AG04450 (cell line): ENCODE measurements at regions not wholly inside any gene's neighbourhood (a gene's known extent, or its start where the extent isn't known, plus 50 kb on each side); places are given as distances from the start of the nearest gene placed in this dataset.
A peak's percentile ranks its signal among the peaks of the same experiment; 100 is the strongest.

Experiments
- CTCF ChIA-PET: fragments of 300-600, 350-600 bp; formaldehyde crosslinking; extraction: SDS; loops from one replicate; lab custom pipeline; 2022; ENCODE audit warnings: antibody characterized with exemption, inconsistent platforms; lab: Charles Lee
- POLR2A ChIA-PET: fragments of 350-600 bp; formaldehyde crosslinking; extraction: SDS; loops from one replicate; lab custom pipeline; 2021; ENCODE audit warnings: antibody characterized with exemption, inconsistent platforms; lab: Yijun Ruan, JAX
- DNase-seq: peaks from one replicate; pipeline ENCODE4 v3.0.0-alpha.2; 2011; ENCODE audit warnings: low read depth, low spot score
- H3K27ac ChIP-seq: one replicate; pipeline ENCODE4 v1.5.1; 2012; ENCODE audit warnings: low read depth, low read length, control low read depth
- H3K27me3 ChIP-seq: one replicate; pipeline ENCODE4 v1.6.0; 2012; ENCODE audit warnings: low read length; ENCODE audit not compliant: control insufficient read depth, insufficient read depth
- H3K4me3 ChIP-seq: 2 replicates; pipeline ENCODE4 v1.5.1; 2011; ENCODE audit warnings: mild to moderate bottlenecking, low read depth, low read length, control low read depth
- H3K9me3 ChIP-seq: 2 replicates; pipeline ENCODE4 v1.5.1; 2012; ENCODE audit warnings: low read length; ENCODE audit not compliant: control insufficient read depth, insufficient read depth
- TF ChIP-seq, protein P1 (sequence below): IDR thresholded peaks from 2 replicates; pipeline ENCODE4 v1.5.1; 2011; ENCODE audit warnings: low read depth, low read length, control low read depth, inconsistent platforms

DNA sequence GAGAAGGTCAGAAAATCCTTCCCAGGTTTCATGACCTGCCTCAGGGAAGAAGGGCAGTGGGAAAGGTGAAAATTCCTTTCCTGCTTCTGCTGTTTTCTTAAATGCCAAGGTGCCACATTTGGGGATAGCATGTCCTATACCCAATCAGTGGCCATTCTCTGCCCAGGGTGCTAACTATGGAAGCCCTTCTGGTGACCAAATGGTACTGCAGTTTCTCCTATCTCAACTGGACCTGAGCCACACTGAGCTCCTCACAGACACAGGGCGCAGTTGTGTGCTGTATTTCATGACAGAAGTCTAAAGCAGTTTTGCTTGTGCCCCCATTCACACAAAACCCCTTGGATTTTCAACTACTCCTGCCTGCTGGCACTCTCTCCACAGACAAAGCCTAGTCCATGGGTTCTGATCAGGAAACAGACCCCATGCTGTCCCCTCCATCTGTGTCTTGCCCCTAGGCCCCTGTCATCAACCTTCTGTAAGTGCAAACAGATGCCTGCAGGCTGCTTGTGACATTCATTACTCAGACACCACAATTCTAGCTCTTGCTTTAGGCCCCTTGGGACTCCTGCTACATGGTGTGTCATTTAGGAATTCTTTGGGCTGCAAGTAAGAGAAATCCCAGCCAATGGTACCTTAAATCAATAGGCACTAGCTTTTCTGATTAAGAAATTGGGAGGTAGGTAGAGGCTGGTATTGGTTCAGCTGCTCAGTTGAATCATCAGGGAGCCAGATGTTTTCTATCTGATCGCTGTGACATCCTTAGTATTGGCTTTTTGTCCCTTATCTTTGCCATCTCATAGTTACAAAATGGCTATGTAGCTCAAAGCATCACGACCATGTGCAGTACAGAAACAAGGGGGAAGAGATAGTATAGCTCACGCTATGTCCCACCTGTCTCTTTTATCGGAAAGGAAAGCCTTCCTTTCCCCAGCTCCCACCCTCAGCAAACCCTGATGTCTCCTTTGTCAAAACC lies 147.8 kb downstream of the CD83 start:
- DNase-seq = no peak
- CTCF ChIA-PET = no interaction called here

DNA sequence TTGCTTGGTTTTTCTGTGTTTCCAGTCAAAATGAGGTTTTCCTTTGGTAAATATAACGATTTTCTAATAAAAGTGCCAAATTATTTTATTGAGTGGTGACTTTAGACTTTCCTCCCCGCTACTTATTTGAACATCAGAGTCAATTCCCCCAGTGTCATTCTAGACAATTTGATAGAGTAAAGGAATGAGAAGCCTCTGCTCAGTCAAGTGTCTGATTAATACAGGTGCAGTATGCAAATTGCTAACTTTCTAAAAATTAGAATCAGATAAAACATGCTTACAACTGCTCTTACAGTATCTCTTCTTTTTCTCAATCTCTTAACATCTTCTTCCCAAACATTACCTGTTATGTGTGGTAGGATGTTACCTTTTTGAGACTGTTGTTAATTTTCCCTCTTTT lies 148.7 kb downstream of the CD83 start:
- DNase-seq = no peak
- Histone ChIP-seq H3K4me3 (no peak overlapping the region), H3K27ac (no peak overlapping the region), H3K27me3 (no peaks in the 10 kb centered on the region), H3K9me3 (peaks cover 3% of the 10 kb centered on the region; the same call in 1 of the 2 replicates)
- TF ChIP-seq, protein P1, sequence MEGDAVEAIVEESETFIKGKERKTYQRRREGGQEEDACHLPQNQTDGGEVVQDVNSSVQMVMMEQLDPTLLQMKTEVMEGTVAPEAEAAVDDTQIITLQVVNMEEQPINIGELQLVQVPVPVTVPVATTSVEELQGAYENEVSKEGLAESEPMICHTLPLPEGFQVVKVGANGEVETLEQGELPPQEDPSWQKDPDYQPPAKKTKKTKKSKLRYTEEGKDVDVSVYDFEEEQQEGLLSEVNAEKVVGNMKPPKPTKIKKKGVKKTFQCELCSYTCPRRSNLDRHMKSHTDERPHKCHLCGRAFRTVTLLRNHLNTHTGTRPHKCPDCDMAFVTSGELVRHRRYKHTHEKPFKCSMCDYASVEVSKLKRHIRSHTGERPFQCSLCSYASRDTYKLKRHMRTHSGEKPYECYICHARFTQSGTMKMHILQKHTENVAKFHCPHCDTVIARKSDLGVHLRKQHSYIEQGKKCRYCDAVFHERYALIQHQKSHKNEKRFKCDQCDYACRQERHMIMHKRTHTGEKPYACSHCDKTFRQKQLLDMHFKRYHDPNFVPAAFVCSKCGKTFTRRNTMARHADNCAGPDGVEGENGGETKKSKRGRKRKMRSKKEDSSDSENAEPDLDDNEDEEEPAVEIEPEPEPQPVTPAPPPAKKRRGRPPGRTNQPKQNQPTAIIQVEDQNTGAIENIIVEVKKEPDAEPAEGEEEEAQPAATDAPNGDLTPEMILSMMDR = no peak
- CTCF ChIA-PET = no interaction called here
- POLR2A ChIA-PET = no interaction called here

More for the DNA sequence above, 147.8 kb downstream of the CD83 start:
- POLR2A ChIA-PET = no interaction called here
- no peak overlapping the region for H3K27ac ChIP-seq
- TF ChIP-seq, protein P1 = 0 out of 2 replicates have a peak, but pooled peaks have one; percentile 10
- no peaks in the 10 kb centered on the region for H3K27me3 ChIP-seq
- H3K9me3 ChIP-seq = peaks cover 8% of the 10 kb centered on the region
- H3K4me3 ChIP-seq = no peak overlapping the region

DNA sequence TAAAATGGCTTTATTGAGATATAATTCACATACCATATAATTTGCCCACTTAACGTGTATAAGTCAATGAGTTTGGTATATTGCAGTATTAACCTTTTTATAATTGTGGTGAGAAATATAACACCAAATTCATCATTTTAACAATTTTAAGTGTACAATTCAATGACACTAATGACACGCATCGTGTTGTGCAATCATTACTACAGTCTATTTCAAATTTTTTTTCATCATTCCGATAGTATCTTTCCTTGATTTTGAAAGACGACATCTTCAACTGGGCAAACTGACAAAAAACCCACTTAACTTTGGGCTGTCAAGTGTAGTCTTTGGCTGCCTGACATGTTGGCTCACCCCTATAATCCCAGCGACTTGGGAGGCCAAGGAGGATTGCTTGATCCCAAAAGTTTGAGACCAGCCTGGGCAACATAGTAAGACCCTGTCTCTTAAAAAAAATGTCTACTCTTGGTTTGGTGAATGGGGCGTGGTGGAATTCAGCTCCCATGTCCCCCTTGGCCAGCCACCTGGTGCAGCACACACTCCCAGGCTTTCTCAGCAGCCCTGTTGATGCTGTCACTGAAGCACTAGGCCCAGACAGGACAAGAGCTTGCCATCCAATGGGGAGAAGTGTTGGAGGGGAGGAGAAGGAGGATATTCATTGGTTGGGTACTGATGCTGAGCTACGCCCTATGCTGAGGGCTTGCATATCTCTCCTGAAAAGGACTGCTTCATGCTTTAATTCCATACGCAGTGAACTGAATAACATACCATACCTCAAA lies 150.5 kb downstream of the CD83 start:
- DNase-seq = no peak
- H3K9me3 ChIP-seq = peaks cover 12% of the 10 kb centered on the region; the same call in 1 of the 2 replicates
- H3K27ac ChIP-seq = no peak overlapping the region
- TF ChIP-seq, protein P1 = no peak
- ChIA-PET POLR2A (no interaction called here), CTCF (no interaction called here)
- H3K4me3 ChIP-seq = no peak overlapping the region
- no peaks in the 10 kb centered on the region for H3K27me3 ChIP-seq

DNA sequence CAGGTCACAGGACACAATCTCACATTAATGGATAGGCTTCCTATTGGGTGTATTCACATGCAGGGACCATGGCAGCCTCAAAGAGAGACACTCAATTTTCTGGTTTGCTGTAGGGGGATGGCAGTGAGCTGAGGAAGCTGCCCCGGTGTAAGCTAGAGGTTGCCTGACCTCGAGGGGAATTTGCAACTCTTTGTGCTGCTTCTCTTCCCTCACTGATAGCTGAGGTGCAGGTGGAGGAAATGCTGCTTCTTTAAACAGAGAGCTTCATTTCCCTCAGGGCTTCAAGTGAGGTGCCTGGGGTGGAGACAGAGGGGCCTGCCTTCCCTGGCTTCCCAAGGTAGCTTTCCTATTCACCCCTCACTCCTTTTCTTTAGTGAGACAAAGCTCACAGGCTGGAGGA lies 151.9 kb downstream of the CD83 start:
- Histone ChIP-seq H3K27ac (no peak overlapping the region), H3K9me3 (peaks cover 11% of the 10 kb centered on the region; the same call in 1 of the 2 replicates), H3K4me3 (no peak overlapping the region), H3K27me3 (no peaks in the 10 kb centered on the region)
- DNase-seq = no peak
- ChIA-PET POLR2A (no interaction called here), CTCF (no interaction called here)
- TF ChIP-seq, protein P1 = no peak
